ENCODE measurements at regions not wholly inside any gene's neighbourhood (a gene's known extent, or its start where the extent isn't known, plus 50 kb on each side); places are given as distances from the start of the nearest gene placed in this dataset.

DNA sequence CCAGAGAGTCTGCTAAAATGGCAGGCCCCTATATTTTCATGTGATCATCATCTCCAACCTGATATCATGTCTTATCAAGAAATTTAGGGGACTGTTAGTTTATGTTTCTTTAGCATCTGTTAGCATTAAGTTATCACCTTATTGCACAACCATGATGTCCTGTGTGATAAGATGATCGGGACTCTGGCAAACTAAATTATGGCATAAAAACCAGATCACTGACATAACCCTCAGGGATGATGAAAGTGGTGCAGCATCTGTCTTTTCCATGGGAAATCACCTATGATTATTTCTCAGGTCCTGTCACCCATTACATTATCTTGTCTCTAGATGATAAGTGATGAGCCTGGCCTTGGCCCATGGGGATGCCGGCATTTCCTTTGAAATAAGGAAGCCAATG, 458.6 kb upstream of the DCC start:
- ATAC-seq (no peak), DNase-seq (ENCODE audit: low spot score) (no peak)
- H3K4me3 Mint-ChIP-seq, result no peak overlapping the region
- peaks cover 14% of the 10 kb centered on the region for H3K9me3 Mint-ChIP-seq
- ChIA-PET CTCF (no interaction called here), POLR2A (no interaction called here)
- no peaks in the 10 kb centered on the region for H3K27me3 Mint-ChIP-seq (ENCODE audit: low read depth)
- no peaks in the 10 kb centered on the region for H3K36me3 Mint-ChIP-seq
- no peak overlapping the region for H3K27ac Mint-ChIP-seq
- TF ChIP-seq ZNF281 (CRISPR knock-in tag; IDR thresholded peaks at IDR 0.05) (no peak), NR1H2 (CRISPR knock-in tag; IDR thresholded peaks at IDR 0.05) (no peak)
- H3K4me1 Mint-ChIP-seq, result no peaks in the 10 kb centered on the region

GRCh38 chr18:51884039-51884438, 456.0 kb upstream of the DCC start:
- DNase-seq (ENCODE audit: low spot score), result no peak
- POLR2A ChIA-PET, result no interaction called here
- Mint-ChIP-seq H3K36me3 (no peaks in the 10 kb centered on the region), H3K9me3 (peaks cover 9% of the 10 kb centered on the region), H3K27ac (no peak overlapping the region), H3K4me1 (no peaks in the 10 kb centered on the region), H3K4me3 (no peak overlapping the region), H3K27me3 (ENCODE audit: low read depth) (no peaks in the 10 kb centered on the region)
- TF ChIP-seq SP1 (CRISPR knock-in tag; conservative IDR thresholded peaks at IDR 0.05) (no peak), ATF1 (CRISPR knock-in tag; IDR thresholded peaks at IDR 0.05) (no peak), USF2 (CRISPR knock-in tag; IDR thresholded peaks at IDR 0.05) (no peak), E2F4 (CRISPR knock-in tag; IDR thresholded peaks at IDR 0.05; ENCODE audit: borderline replicate concordance, low read depth) (no peak), ARID4B (CRISPR knock-in tag; IDR thresholded peaks at IDR 0.05; ENCODE audit: borderline replicate concordance) (no peak), IRF2 (CRISPR knock-in tag; IDR thresholded peaks at IDR 0.05; ENCODE audit: borderline replicate concordance, low read depth) (no peak), ETV6 (CRISPR knock-in tag; IDR thresholded peaks at IDR 0.05) (no peak), SMAD4 (CRISPR knock-in tag; IDR thresholded peaks at IDR 0.05) (no peak)
- TF ChIP-seq, protein P1, sequence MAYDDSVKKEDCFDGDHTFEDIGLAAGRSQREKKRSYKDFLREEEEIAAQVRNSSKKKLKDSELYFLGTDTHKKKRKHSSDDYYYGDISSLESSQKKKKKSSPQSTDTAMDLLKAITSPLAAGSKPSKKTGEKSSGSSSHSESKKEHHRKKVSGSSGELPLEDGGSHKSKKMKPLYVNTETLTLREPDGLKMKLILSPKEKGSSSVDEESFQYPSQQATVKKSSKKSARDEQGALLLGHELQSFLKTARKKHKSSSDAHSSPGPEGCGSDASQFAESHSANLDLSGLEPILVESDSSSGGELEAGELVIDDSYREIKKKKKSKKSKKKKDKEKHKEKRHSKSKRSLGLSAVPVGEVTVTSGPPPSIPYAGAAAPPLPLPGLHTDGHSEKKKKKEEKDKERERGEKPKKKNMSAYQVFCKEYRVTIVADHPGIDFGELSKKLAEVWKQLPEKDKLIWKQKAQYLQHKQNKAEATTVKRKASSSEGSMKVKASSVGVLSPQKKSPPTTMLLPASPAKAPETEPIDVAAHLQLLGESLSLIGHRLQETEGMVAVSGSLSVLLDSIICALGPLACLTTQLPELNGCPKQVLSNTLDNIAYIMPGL (CRISPR knock-in tag; IDR thresholded peaks at IDR 0.05), result no peak
- no peak for ATAC-seq
- CTCF ChIA-PET, result no interaction called here

- no peak for ATAC-seq
- ChIA-PET CTCF (no interaction called here), POLR2A (no interaction called here)
- H3K4me3 Mint-ChIP-seq, result no peak overlapping the region
- no peaks in the 10 kb centered on the region for H3K36me3 Mint-ChIP-seq
- H3K27ac Mint-ChIP-seq, result no peak overlapping the region
- H3K4me1 Mint-ChIP-seq, result no peaks in the 10 kb centered on the region; the same call in 1 of the 2 replicates
- H3K27me3 Mint-ChIP-seq (ENCODE audit: low read depth), result no peaks in the 10 kb centered on the region
- H3K9me3 Mint-ChIP-seq, result peaks cover 10% of the 10 kb centered on the region
- no peak for DNase-seq (ENCODE audit: low spot score)
- TF ChIP-seq, protein P2, sequence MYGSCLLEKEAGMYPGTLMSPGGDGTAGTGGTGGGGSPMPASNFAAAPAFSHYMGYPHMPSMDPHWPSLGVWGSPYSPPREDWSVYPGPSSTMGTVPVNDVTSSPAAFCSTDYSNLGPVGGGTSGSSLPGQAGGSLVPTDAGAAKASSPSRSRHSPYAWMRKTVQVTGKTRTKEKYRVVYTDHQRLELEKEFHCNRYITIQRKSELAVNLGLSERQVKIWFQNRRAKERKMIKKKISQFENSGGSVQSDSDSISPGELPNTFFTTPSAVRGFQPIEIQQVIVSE (CRISPR knock-in tag; IDR thresholded peaks at IDR 0.05; ENCODE audit: borderline replicate concordance), result no peak
- TF ChIP-seq, protein P3, sequence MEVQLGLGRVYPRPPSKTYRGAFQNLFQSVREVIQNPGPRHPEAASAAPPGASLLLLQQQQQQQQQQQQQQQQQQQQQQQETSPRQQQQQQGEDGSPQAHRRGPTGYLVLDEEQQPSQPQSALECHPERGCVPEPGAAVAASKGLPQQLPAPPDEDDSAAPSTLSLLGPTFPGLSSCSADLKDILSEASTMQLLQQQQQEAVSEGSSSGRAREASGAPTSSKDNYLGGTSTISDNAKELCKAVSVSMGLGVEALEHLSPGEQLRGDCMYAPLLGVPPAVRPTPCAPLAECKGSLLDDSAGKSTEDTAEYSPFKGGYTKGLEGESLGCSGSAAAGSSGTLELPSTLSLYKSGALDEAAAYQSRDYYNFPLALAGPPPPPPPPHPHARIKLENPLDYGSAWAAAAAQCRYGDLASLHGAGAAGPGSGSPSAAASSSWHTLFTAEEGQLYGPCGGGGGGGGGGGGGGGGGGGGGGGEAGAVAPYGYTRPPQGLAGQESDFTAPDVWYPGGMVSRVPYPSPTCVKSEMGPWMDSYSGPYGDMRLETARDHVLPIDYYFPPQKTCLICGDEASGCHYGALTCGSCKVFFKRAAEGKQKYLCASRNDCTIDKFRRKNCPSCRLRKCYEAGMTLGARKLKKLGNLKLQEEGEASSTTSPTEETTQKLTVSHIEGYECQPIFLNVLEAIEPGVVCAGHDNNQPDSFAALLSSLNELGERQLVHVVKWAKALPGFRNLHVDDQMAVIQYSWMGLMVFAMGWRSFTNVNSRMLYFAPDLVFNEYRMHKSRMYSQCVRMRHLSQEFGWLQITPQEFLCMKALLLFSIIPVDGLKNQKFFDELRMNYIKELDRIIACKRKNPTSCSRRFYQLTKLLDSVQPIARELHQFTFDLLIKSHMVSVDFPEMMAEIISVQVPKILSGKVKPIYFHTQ (CRISPR knock-in tag; IDR thresholded peaks at IDR 0.05), result no peak
- no peak for TF ChIP-seq ZNF396 (CRISPR knock-in tag; IDR thresholded peaks at IDR 0.05; ENCODE audit: borderline replicate concordance)
- TF ChIP-seq, protein P4, sequence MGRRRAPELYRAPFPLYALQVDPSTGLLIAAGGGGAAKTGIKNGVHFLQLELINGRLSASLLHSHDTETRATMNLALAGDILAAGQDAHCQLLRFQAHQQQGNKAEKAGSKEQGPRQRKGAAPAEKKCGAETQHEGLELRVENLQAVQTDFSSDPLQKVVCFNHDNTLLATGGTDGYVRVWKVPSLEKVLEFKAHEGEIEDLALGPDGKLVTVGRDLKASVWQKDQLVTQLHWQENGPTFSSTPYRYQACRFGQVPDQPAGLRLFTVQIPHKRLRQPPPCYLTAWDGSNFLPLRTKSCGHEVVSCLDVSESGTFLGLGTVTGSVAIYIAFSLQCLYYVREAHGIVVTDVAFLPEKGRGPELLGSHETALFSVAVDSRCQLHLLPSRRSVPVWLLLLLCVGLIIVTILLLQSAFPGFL (CRISPR knock-in tag; IDR thresholded peaks at IDR 0.05; ENCODE audit: borderline replicate concordance), result no peak
- no peak for TF ChIP-seq TEAD1 (CRISPR knock-in tag; IDR thresholded peaks at IDR 0.05)
These were observed 449.2 kb upstream of the DCC start for GRCh38 chr18:51890762-51891161.
